ENCODE measurements at regions not wholly inside any gene's neighbourhood (a gene's known extent, or its start where the extent isn't known, plus 50 kb on each side); places are given as distances from the start of the nearest gene placed in this dataset.

DNA sequence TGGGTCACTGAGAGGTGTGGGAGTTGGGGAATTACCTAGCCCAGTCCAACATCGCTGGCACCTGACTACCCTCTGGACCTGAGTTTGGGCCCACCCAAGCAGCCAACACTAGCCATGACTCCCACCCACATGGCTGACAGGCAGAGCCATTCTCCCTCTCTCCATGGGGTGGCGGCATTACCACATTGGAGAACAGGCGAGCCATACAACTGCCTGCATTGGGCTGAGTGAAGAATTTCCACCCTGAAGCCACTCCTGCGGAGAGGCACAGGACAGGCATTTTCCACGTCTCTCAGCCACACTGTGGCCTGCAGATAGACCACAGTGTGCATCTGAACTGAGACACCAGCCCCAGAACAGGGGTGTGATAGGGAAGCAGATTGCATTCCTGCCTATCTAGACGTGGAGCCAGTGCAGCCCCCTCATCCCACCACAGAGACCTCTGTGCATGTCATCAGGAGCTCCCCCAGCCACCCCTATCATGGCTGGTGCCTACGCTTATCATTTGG lies 58.2 kb upstream of the ANTXRL start:
- Histone ChIP-seq H3K4me3 (ENCODE audit: low read length in 2 of 2) (no peak overlapping the region), H3K4me1 (ENCODE audit: control insufficient read depth, insufficient read depth, low read length) (peaks cover 3% of the 10 kb centered on the region), H3K27ac (ENCODE audit: low read length) (no peak overlapping the region), H3K27me3 (ENCODE audit: control insufficient read depth in 1 of 2, insufficient read depth in 2 of 2, low read length in 2 of 2) (peaks cover 0 to 28% of the 10 kb centered on the region in 2 donors), H3K36me3 (ENCODE audit: control insufficient read depth in 2 of 2, insufficient read depth in 2 of 2, low read length in 2 of 2) (no peaks in the 10 kb centered on the region), H3K9me3 (ENCODE audit: control insufficient read depth in 2 of 2, low read length in 2 of 2) (peaks cover 0 to 6% of the 10 kb centered on the region in 2 donors), H3K9ac (ENCODE audit: low read length in 2 of 2) (no peak overlapping the region)

GRCh38 chr10:46229144-46229563 lies 57.6 kb upstream of the ANTXRL start:
- no peaks in the 10 kb centered on the region for H3K36me3 ChIP-seq (ENCODE audit: control insufficient read depth in 2 of 2, insufficient read depth in 2 of 2, low read length in 2 of 2)
- no peak overlapping the region for H3K27ac ChIP-seq (ENCODE audit: low read length)
- peaks cover 3% of the 10 kb centered on the region for H3K4me1 ChIP-seq (ENCODE audit: control insufficient read depth, insufficient read depth, low read length)
- peaks cover 0 to 6% of the 10 kb centered on the region in 2 donors for H3K9me3 ChIP-seq (ENCODE audit: control insufficient read depth in 2 of 2, low read length in 2 of 2)
- no peak overlapping the region for H3K9ac ChIP-seq (ENCODE audit: low read length in 2 of 2)
- no peak overlapping the region for H3K4me3 ChIP-seq (ENCODE audit: low read length in 2 of 2)
- peaks cover 0 to 28% of the 10 kb centered on the region in 2 donors for H3K27me3 ChIP-seq (ENCODE audit: control insufficient read depth in 1 of 2, insufficient read depth in 2 of 2, low read length in 2 of 2)

DNA sequence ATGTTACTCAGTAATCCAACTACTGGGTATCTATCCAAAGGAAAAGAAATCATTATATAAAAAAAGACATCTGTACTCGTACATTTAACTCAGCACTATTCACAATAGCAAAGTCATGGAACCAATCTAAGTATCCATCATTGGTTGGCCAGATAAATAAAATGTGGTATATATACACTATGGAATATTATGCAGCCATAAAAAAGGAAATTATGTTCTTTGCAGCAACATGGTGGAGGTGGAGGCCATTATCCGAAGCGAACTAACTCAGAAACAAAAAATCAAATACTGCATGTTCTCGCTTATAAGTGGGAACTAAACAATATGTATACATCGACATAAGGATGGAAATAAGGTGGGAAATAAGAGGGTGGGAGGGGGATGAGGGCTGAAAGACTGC lies 56.2 kb upstream of the ANTXRL start:
- Histone ChIP-seq H3K9me3 (ENCODE audit: control insufficient read depth in 2 of 2, low read length in 2 of 2) (peaks cover 3 to 6% of the 10 kb centered on the region in 2 donors), H3K27me3 (ENCODE audit: control insufficient read depth in 1 of 2, insufficient read depth in 2 of 2, low read length in 2 of 2) (peaks cover 0 to 28% of the 10 kb centered on the region in 2 donors), H3K4me3 (ENCODE audit: low read length in 2 of 2) (no peak overlapping the region), H3K27ac (ENCODE audit: low read length) (no peak overlapping the region), H3K4me1 (ENCODE audit: control insufficient read depth, insufficient read depth, low read length) (peaks cover 3% of the 10 kb centered on the region), H3K36me3 (ENCODE audit: control insufficient read depth in 2 of 2, insufficient read depth in 2 of 2, low read length in 2 of 2) (no peaks in the 10 kb centered on the region), H3K9ac (ENCODE audit: low read length in 2 of 2) (no peak overlapping the region)

DNA sequence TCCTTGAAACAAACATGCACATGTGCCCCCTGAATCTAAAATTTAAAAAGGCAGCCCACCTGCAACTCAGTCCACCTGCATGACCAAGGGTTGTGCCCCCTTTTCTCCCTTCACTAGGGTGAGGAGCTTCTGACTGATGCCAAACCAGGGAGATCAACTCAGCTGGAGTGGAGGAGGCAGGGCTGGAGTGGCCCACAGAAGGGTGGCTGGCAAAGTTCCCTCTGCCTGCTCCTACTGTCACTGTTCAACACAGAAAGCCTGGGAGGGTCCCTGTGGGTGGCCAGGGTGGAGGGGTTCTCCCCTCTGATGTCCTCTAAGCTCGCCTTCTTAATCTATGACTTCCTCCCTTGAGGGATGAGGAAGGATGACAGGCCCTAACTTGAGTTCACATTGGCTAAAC lies 55.7 kb upstream of the ANTXRL start:
- Histone ChIP-seq H3K4me1 (ENCODE audit: control insufficient read depth, insufficient read depth, low read length) (peaks cover 3% of the 10 kb centered on the region), H3K36me3 (ENCODE audit: control insufficient read depth in 2 of 2, insufficient read depth in 2 of 2, low read length in 2 of 2) (no peaks in the 10 kb centered on the region), H3K4me3 (ENCODE audit: low read length in 2 of 2) (no peak overlapping the region), H3K27ac (ENCODE audit: low read length) (no peak overlapping the region), H3K9me3 (ENCODE audit: control insufficient read depth in 2 of 2, low read length in 2 of 2) (peaks cover 3 to 6% of the 10 kb centered on the region in 2 donors), H3K27me3 (ENCODE audit: control insufficient read depth in 1 of 2, insufficient read depth in 2 of 2, low read length in 2 of 2) (peaks cover 0 to 28% of the 10 kb centered on the region in 2 donors), H3K9ac (ENCODE audit: low read length in 2 of 2) (no peak overlapping the region)

DNA sequence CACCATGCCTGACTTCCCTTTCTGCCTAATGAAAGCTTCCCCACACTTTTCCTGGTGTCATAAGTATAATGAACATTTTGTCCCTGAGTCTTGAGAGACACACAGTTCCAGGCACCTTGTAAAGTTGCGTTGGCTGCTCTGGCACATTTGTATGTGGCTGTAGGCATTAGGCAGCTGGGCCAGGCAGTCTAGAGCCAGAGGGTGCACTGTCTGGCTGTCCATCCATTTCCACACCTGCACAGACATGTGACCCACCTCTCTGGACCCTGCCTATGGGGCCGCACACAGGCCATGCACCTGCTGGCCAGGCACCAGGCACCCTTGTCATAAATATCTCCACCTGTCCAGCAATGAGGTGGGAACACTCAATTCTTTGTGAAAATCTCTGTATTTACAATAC lies 54.7 kb upstream of the ANTXRL start:
- Histone ChIP-seq H3K27me3 (ENCODE audit: control insufficient read depth in 1 of 2, insufficient read depth in 2 of 2, low read length in 2 of 2) (peaks cover 0 to 27% of the 10 kb centered on the region in 2 donors), H3K4me3 (ENCODE audit: low read length in 2 of 2) (no peak overlapping the region), H3K4me1 (ENCODE audit: control insufficient read depth, insufficient read depth, low read length) (peaks cover 3% of the 10 kb centered on the region), H3K36me3 (ENCODE audit: control insufficient read depth in 2 of 2, insufficient read depth in 2 of 2, low read length in 2 of 2) (no peaks in the 10 kb centered on the region), H3K27ac (ENCODE audit: low read length) (no peak overlapping the region), H3K9ac (ENCODE audit: low read length in 2 of 2) (no peak overlapping the region), H3K9me3 (ENCODE audit: control insufficient read depth in 2 of 2, low read length in 2 of 2) (peaks cover 3 to 6% of the 10 kb centered on the region in 2 donors)

DNA sequence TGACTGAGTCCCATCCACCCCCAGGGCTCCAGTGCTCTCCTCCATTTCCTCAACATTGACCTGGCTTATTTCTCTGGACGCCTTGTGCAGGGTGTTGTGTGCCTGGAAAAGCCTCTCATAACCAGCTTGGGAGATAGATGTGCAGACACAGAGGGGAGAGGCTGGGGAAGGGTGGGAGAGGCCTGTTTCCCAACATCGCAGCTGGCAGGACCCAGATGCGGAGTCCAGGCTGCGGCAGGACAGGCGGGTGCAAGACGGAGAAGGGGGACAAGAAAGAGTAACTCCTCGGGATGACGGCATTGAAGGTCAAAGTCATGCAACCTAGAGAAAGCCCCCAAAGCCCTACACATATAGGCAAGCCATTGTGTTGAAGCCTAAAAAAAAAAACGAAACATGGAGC lies 54.1 kb upstream of the ANTXRL start:
- no peak overlapping the region for H3K9ac ChIP-seq (ENCODE audit: low read length in 2 of 2)
- H3K27me3 ChIP-seq (ENCODE audit: control insufficient read depth in 1 of 2, insufficient read depth in 2 of 2, low read length in 2 of 2) = peaks cover 0 to 25% of the 10 kb centered on the region in 2 donors
- H3K4me3 ChIP-seq (ENCODE audit: low read length in 2 of 2) = no peak overlapping the region
- no peak overlapping the region for H3K27ac ChIP-seq (ENCODE audit: low read length)
- H3K4me1 ChIP-seq (ENCODE audit: control insufficient read depth, insufficient read depth, low read length) = peaks cover 3% of the 10 kb centered on the region
- no peaks in the 10 kb centered on the region for H3K36me3 ChIP-seq (ENCODE audit: control insufficient read depth in 2 of 2, insufficient read depth in 2 of 2, low read length in 2 of 2)
- H3K9me3 ChIP-seq (ENCODE audit: control insufficient read depth in 2 of 2, low read length in 2 of 2) = peaks cover 3 to 6% of the 10 kb centered on the region in 2 donors

DNA sequence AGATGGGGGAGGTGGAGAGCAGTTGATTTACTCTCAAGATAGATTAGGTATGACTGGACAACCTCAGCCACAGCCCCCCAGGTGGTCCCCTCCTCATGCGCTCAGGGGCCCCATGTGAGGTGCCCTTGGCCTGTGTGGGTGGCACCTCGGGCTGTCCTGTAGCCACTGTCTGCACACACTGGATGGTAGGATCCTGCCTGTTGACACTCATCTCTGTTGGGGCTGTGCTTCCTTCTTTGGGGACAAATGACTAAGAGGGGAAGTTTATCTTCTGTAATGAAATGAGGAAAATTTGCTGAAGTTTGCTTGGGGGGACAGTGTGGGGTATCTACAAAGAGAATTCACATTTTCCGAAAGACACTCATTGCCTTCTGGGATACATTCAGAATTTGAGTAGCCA lies 53.6 kb upstream of the ANTXRL start:
- Histone ChIP-seq H3K4me3 (ENCODE audit: low read length in 2 of 2) (no peak overlapping the region), H3K27ac (ENCODE audit: low read length) (no peak overlapping the region), H3K9ac (ENCODE audit: low read length in 2 of 2) (no peak overlapping the region), H3K27me3 (ENCODE audit: control insufficient read depth in 1 of 2, insufficient read depth in 2 of 2, low read length in 2 of 2) (peaks cover 0 to 22% of the 10 kb centered on the region in 2 donors), H3K36me3 (ENCODE audit: control insufficient read depth in 2 of 2, insufficient read depth in 2 of 2, low read length in 2 of 2) (no peaks in the 10 kb centered on the region), H3K4me1 (ENCODE audit: control insufficient read depth, insufficient read depth, low read length) (peaks cover 3% of the 10 kb centered on the region), H3K9me3 (ENCODE audit: control insufficient read depth in 2 of 2, low read length in 2 of 2) (peaks cover 3 to 6% of the 10 kb centered on the region in 2 donors)

DNA sequence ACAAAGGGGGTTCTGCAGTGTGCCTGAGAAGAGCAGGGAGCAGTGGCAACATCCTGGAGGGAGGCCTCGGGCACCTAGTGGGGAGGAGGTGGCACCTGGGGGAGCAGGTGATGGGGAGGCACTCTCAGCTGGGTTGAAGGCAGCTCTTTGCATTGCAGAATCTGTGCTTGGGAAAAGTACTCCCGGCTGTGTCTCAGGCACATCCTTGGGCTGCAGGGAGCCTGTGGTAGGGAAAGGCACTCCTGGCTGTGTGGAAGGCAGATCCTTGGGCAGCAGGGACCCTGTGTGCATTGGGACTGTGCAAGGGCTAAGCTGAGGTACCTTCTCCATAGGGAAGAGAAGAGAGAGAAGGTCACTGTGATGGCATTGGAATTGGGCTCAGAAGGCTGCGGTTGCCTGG lies 52.8 kb upstream of the ANTXRL start:
- Histone ChIP-seq H3K4me1 (ENCODE audit: control insufficient read depth, insufficient read depth, low read length) (no peaks in the 10 kb centered on the region), H3K9ac (ENCODE audit: low read length in 2 of 2) (no peak overlapping the region), H3K9me3 (ENCODE audit: control insufficient read depth in 2 of 2, low read length in 2 of 2) (peaks cover 3 to 6% of the 10 kb centered on the region in 2 donors), H3K27ac (ENCODE audit: low read length) (no peak overlapping the region), H3K27me3 (ENCODE audit: control insufficient read depth in 1 of 2, insufficient read depth in 2 of 2, low read length in 2 of 2) (peaks cover 0 to 17% of the 10 kb centered on the region in 2 donors), H3K4me3 (ENCODE audit: low read length in 2 of 2) (no peak overlapping the region), H3K36me3 (ENCODE audit: control insufficient read depth in 2 of 2, insufficient read depth in 2 of 2, low read length in 2 of 2) (no peaks in the 10 kb centered on the region)

DNA sequence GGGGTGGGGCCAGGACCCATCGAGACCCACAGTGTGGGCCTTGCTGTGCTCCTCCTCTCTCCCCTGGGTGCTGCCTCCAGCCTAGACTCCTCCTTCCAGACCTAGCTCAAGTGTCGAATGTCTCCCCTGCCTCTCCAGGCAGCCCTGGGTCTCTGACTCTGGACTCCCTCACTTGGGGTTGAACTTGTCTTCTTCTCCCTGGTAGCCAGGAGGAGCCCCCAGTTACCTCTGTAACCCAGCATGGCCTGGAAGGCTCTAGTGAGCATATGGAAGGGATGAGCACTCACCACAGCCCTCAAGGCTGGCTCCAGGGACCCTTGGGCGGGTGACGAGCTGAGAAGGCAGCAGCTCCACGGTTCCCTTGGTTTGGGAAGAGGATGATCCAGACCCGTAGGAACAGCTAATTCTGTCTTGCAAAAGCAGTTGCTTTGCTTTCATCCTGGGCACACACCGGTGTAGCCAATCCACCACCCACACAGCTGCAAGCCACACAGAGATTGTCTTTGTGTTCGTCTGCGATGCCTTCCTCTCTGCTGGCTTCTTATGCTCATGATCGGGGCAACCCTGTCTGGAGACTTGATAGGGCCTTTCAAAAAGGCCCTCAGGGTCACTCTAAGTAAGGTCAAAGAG lies 52.3 kb upstream of the ANTXRL start:
- Histone ChIP-seq H3K36me3 (ENCODE audit: control insufficient read depth in 2 of 2, insufficient read depth in 2 of 2, low read length in 2 of 2) (no peaks in the 10 kb centered on the region), H3K9ac (ENCODE audit: low read length in 2 of 2) (no peak overlapping the region), H3K27me3 (ENCODE audit: control insufficient read depth in 1 of 2, insufficient read depth in 2 of 2, low read length in 2 of 2) (peaks cover 0 to 14% of the 10 kb centered on the region in 2 donors), H3K9me3 (ENCODE audit: control insufficient read depth in 2 of 2, low read length in 2 of 2) (peaks cover 3 to 6% of the 10 kb centered on the region in 2 donors), H3K4me1 (ENCODE audit: control insufficient read depth, insufficient read depth, low read length) (no peaks in the 10 kb centered on the region), H3K4me3 (ENCODE audit: low read length in 2 of 2) (no peak overlapping the region), H3K27ac (ENCODE audit: low read length) (no peak overlapping the region)

DNA sequence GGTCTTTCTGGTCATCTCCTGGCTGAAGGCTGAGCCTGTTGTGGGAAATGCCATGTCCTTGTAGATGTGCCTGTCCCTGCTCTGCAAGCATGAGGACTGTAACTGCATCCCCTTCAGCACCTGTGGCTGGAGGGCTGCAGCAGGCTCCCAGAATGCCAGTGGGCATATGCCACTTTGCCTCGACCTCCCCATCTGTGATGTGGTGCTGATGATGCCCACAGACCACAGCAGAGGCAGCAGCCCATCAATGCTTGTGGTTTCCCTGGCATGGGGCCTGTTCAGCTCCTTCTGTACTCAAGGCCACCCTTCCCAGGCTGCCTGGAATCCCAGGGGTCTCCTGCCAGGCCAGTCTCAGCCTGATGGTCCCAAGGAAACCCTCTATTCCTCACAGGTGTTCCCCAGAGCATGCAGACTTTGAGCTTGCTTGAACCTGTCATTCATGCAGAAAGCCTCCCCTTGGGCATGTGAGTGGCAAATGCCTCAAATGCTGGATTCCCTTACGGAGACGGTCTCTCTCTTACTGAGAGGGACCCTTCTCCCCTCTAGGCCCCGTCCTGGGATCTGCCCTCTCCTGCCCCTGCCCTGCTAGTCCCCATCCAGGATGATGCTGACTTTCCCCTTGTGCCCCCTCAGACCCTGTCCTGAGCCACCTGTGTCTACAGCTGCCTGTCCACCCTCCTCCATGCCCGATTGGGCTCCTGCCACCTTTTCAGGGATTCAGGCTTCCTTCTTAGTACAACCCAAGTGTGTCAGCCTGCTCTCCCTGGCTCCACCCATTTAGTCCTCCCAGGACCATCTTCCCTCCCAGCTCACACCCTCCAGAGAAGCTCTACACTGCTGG lies 50.9 kb upstream of the ANTXRL start:
- Histone ChIP-seq H3K27me3 (ENCODE audit: control insufficient read depth in 1 of 2, insufficient read depth in 2 of 2, low read length in 2 of 2) (peaks cover 0 to 19% of the 10 kb centered on the region in 2 donors), H3K4me1 (ENCODE audit: control insufficient read depth, insufficient read depth, low read length) (no peaks in the 10 kb centered on the region), H3K27ac (ENCODE audit: low read length) (no peak overlapping the region), H3K36me3 (ENCODE audit: control insufficient read depth in 2 of 2, insufficient read depth in 2 of 2, low read length in 2 of 2) (no peaks in the 10 kb centered on the region), H3K4me3 (ENCODE audit: low read length in 2 of 2) (no peak overlapping the region), H3K9ac (ENCODE audit: low read length in 2 of 2) (no peak overlapping the region), H3K9me3 (ENCODE audit: control insufficient read depth in 2 of 2, low read length in 2 of 2) (peaks cover 2 to 3% of the 10 kb centered on the region in 2 donors)

- no peaks in the 10 kb centered on the region for H3K4me1 ChIP-seq (ENCODE audit: control insufficient read depth, insufficient read depth, low read length)
- no peak overlapping the region for H3K27ac ChIP-seq (ENCODE audit: low read length)
- no peak overlapping the region for H3K9ac ChIP-seq (ENCODE audit: low read length in 2 of 2)
- H3K36me3 ChIP-seq (ENCODE audit: control insufficient read depth in 2 of 2, insufficient read depth in 2 of 2, low read length in 2 of 2) = no peaks in the 10 kb centered on the region
- H3K27me3 ChIP-seq (ENCODE audit: control insufficient read depth in 1 of 2, insufficient read depth in 2 of 2, low read length in 2 of 2) = peaks cover 0 to 19% of the 10 kb centered on the region in 2 donors
- H3K9me3 ChIP-seq (ENCODE audit: control insufficient read depth in 2 of 2, low read length in 2 of 2) = peaks cover 0 to 3% of the 10 kb centered on the region in 2 donors
- H3K4me3 ChIP-seq (ENCODE audit: low read length in 2 of 2) = no peak overlapping the region
Observed at GRCh38 chr10:46236546-46236887, 50.3 kb upstream of the ANTXRL start.
